Skeletal muscle tissue (tissue), 3 donors: ENCODE measurements at regions not wholly inside any gene's neighbourhood (a gene's known extent, or its start where the extent isn't known, plus 50 kb on each side); places are given as distances from the start of the nearest gene placed in this dataset.

Experiments used
- H3K27ac ChIP-seq: one replicate; pipeline ENCODE4 v1.7.0; 2013; ENCODE audit warnings: mild to moderate bottlenecking, low read depth, low read length, inconsistent platforms
- H3K27me3 ChIP-seq, 3 donors: one replicate each; pipeline ENCODE4 v1.7.0; 2013; ENCODE audit warnings: low read length in 3 of 3; ENCODE audit not compliant: control insufficient read depth in 3 of 3, insufficient read depth in 3 of 3
- H3K36me3 ChIP-seq, 3 donors: one replicate each; pipeline ENCODE4 v1.7.0; 2013; ENCODE audit warnings: low read length in 3 of 3; ENCODE audit not compliant: control insufficient read depth in 3 of 3, insufficient read depth in 3 of 3
- H3K4me1 ChIP-seq, 3 donors: one replicate each; pipeline ENCODE4 v1.7.0; 2013; ENCODE audit warnings: low read length in 3 of 3, mild to moderate bottlenecking in 3 of 3; ENCODE audit not compliant: control insufficient read depth in 3 of 3, insufficient read depth in 3 of 3
- H3K4me3 ChIP-seq, 3 donors: one replicate each; pipeline ENCODE4 v1.7.0; 2013; ENCODE audit warnings: low read length in 3 of 3
- H3K9ac ChIP-seq, 3 donors: one replicate each; pipeline ENCODE4 v1.7.0; 2013; ENCODE audit warnings: low read length in 3 of 3, mild to moderate bottlenecking in 3 of 3, moderate library complexity in 2 of 3, low read depth in 1 of 3
- H3K9me3 ChIP-seq, 3 donors: one replicate each; pipeline ENCODE4 v1.7.0; 2013; ENCODE audit warnings: low read length in 3 of 3; ENCODE audit not compliant: control insufficient read depth in 3 of 3
- donor health status: Osteomylitis.

GRCh38 chr10:113333313-113333712, 219.5 kb upstream of the HABP2 start:
- Histone ChIP-seq H3K4me1 (peaks cover 0 to 2% (median 0%) of the 10 kb centered on the region in 3 donors), H3K9me3 (peaks cover 0 to 3% (median 0%) of the 10 kb centered on the region in 3 donors), H3K27me3 (no peaks in the 10 kb centered on the region), H3K27ac (no peak overlapping the region), H3K36me3 (no peaks in the 10 kb centered on the region), H3K4me3 (no peak overlapping the region), H3K9ac (no peak overlapping the region)

DNA sequence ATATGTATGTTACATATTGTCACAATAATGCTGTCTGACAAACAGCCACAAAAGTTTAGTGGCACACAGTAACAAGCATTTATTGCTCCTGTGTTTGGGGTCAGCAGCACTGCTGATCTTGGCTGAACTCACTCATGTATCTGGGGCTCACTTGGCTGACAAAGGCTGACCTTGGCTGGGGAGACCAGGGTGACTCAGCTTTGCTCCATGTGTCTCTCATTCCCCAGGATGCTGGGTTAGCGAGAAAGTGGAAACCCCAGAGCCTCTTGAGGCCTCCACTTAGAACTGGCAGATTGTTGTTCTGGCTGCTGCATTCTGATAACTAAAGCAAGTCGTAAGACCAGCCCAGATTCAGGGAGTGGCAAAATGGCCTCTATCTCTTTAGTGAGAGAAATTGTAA, 217.3 kb upstream of the HABP2 start:
- Histone ChIP-seq H3K27ac (no peak overlapping the region), H3K36me3 (no peaks in the 10 kb centered on the region), H3K27me3 (no peaks in the 10 kb centered on the region), H3K4me3 (no peak overlapping the region), H3K4me1 (no peaks in the 10 kb centered on the region), H3K9me3 (peaks cover 0 to 3% (median 0%) of the 10 kb centered on the region in 3 donors), H3K9ac (no peak overlapping the region)

GRCh38 chr10:113336549-113337130, 216.2 kb upstream of the HABP2 start:
- no peak overlapping the region for H3K9ac ChIP-seq
- H3K4me3 ChIP-seq = no peak overlapping the region
- H3K4me1 ChIP-seq = no peaks in the 10 kb centered on the region
- H3K36me3 ChIP-seq = no peaks in the 10 kb centered on the region
- peaks cover 0 to 3% (median 0%) of the 10 kb centered on the region in 3 donors for H3K27me3 ChIP-seq
- no peak overlapping the region for H3K27ac ChIP-seq
- H3K9me3 ChIP-seq = peaks cover 0 to 3% (median 0%) of the 10 kb centered on the region in 3 donors

- no peaks in the 10 kb centered on the region for H3K36me3 ChIP-seq
- H3K9me3 ChIP-seq = peaks cover 0 to 3% (median 0%) of the 10 kb centered on the region in 3 donors
- H3K9ac ChIP-seq = no peak overlapping the region
Observed at GRCh38 chr10:113337142-113337541, 215.7 kb upstream of the HABP2 start.

GRCh38 chr10:113339121-113339520, 213.7 kb upstream of the HABP2 start:
- peaks cover 0 to 3% (median 0%) of the 10 kb centered on the region in 3 donors for H3K9me3 ChIP-seq
- no peaks in the 10 kb centered on the region for H3K4me1 ChIP-seq
- H3K27ac ChIP-seq = no peak overlapping the region
- no peak overlapping the region for H3K4me3 ChIP-seq
- peaks cover 0 to 5% (median 0%) of the 10 kb centered on the region in 3 donors for H3K27me3 ChIP-seq
- H3K36me3 ChIP-seq = no peaks in the 10 kb centered on the region
- no peak overlapping the region for H3K9ac ChIP-seq

More at GRCh38 chr10:113337142-113337541, 215.7 kb upstream of the HABP2 start:
- Histone ChIP-seq H3K27ac (no peak overlapping the region), H3K27me3 (peaks cover 0 to 5% (median 0%) of the 10 kb centered on the region in 3 donors), H3K4me1 (no peaks in the 10 kb centered on the region), H3K4me3 (no peak overlapping the region)

GRCh38 chr10:113340282-113340681, 212.6 kb upstream of the HABP2 start:
- no peak overlapping the region for H3K4me3 ChIP-seq
- H3K27me3 ChIP-seq = peaks cover 0 to 5% (median 0%) of the 10 kb centered on the region in 3 donors
- no peaks in the 10 kb centered on the region for H3K4me1 ChIP-seq
- no peak overlapping the region for H3K9ac ChIP-seq
- H3K27ac ChIP-seq = no peak overlapping the region
- peaks cover 0 to 3% (median 0%) of the 10 kb centered on the region in 3 donors for H3K9me3 ChIP-seq
- H3K36me3 ChIP-seq = no peaks in the 10 kb centered on the region

GRCh38 chr10:113341138-113341537, 211.7 kb upstream of the HABP2 start:
- Histone ChIP-seq H3K9me3 (no peaks in the 10 kb centered on the region), H3K4me3 (no peak overlapping the region), H3K36me3 (no peaks in the 10 kb centered on the region), H3K4me1 (no peaks in the 10 kb centered on the region), H3K9ac (no peak overlapping the region), H3K27ac (no peak overlapping the region), H3K27me3 (peaks cover 0 to 5% (median 0%) of the 10 kb centered on the region in 3 donors)

DNA sequence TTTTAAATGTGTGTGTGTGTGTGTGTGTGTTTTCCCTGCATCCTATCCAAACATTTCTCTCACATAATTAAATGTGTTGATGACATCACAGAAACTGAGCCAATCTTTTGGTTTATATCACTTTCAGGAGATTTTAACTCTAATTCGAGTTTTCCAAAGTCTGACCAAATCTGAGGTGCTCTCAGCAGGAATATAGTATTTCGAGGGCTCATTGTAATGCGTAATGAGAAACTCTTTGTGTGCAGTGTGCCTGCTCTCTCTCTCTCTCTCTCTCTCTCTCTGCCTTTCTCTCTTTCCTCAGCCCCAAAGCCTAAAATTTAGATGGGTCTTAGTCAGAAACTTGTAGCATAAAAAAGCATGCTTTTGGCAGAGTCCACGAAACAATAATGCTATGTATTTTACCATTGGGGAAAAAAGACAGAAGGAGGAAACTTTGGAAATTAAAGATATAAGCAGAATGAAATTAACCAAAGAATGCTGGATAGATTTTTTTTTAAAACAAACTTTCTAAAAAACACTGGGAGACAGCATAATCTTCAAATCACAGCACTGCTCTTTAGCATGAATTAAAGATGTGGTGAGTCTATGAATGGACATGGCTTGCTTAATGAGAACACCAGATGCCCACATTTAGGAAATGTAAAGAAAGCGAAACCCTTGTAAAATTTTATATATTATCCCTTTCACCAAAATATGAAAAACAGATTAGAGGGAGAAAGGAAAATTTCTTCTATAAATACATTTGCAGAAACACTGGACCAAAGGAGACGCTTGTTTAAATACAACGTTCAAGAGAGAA, 206.8 kb upstream of the HABP2 start:
- Histone ChIP-seq H3K4me3 (no peak overlapping the region), H3K4me1 (peaks cover 5 to 11% (median 6%) of the 10 kb centered on the region in 3 donors), H3K27me3 (peaks cover 0 to 5% (median 0%) of the 10 kb centered on the region in 3 donors), H3K9me3 (no peaks in the 10 kb centered on the region), H3K9ac (no peak overlapping the region), H3K27ac (no peak overlapping the region), H3K36me3 (no peaks in the 10 kb centered on the region)

- Histone ChIP-seq H3K9ac (no peak overlapping the region), H3K27ac (no peak overlapping the region), H3K27me3 (no peaks in the 10 kb centered on the region), H3K9me3 (no peaks in the 10 kb centered on the region), H3K36me3 (no peaks in the 10 kb centered on the region), H3K4me1 (peaks cover 5 to 11% (median 6%) of the 10 kb centered on the region in 3 donors), H3K4me3 (no peak overlapping the region)
Observed at GRCh38 chr10:113347508-113347907, 205.3 kb upstream of the HABP2 start.

DNA sequence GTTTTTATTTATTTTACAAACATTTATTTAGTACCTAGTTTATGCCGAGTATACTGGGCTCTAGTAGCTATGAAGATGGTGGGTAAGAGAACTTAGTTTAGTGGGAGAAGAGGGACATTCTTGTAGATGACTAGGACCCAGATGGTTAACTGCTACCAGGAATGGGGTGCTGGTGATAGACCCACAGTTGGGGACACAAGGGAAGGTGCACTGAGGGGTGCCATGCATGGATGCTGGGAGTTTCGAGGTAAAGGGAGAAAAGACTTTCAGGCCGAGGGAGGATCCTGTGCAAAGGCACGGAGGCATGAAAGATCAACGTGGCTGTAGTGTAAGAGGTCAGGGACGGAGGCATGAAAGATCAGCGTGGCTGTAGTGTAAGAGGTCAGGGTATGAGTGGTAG, 204.2 kb upstream of the HABP2 start:
- peaks cover 5 to 11% (median 6%) of the 10 kb centered on the region in 3 donors for H3K4me1 ChIP-seq
- H3K4me3 ChIP-seq = no peak overlapping the region
- H3K9me3 ChIP-seq = no peaks in the 10 kb centered on the region
- H3K36me3 ChIP-seq = no peaks in the 10 kb centered on the region
- no peaks in the 10 kb centered on the region for H3K27me3 ChIP-seq
- H3K9ac ChIP-seq = no peak overlapping the region
- H3K27ac ChIP-seq = no peak overlapping the region
